ENCODE measurements at regions not wholly inside any gene's neighbourhood (a gene's known extent, or its start where the extent isn't known, plus 50 kb on each side); places are given as distances from the start of the nearest gene placed in this dataset.

DNA sequence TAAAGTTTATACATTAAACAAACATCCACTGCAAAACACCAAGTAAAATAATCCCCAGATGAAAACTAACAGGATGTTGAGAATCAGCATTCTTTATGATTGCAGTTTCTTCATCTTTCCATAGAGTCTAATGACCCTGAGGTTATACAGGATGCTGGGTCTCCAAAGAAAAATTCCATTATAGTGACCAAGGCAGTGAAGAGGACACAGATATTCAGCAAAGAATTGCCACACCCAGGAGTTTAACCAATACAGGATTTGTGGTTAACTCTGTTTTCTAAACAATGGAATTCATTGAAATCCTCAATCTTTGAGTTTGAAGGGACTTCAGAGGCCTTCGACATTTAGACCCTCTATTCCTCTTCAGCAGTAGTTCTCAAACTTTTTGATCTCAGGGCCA lies 76.2 kb upstream of the ESX1 start:
- TF ChIP-seq, protein P1, sequence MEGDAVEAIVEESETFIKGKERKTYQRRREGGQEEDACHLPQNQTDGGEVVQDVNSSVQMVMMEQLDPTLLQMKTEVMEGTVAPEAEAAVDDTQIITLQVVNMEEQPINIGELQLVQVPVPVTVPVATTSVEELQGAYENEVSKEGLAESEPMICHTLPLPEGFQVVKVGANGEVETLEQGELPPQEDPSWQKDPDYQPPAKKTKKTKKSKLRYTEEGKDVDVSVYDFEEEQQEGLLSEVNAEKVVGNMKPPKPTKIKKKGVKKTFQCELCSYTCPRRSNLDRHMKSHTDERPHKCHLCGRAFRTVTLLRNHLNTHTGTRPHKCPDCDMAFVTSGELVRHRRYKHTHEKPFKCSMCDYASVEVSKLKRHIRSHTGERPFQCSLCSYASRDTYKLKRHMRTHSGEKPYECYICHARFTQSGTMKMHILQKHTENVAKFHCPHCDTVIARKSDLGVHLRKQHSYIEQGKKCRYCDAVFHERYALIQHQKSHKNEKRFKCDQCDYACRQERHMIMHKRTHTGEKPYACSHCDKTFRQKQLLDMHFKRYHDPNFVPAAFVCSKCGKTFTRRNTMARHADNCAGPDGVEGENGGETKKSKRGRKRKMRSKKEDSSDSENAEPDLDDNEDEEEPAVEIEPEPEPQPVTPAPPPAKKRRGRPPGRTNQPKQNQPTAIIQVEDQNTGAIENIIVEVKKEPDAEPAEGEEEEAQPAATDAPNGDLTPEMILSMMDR (IDR thresholded peaks at IDR 0.05), result no peak
- TF ChIP-seq POLR2A (IDR thresholded peaks at IDR 0.05), result no peak
